ENCODE measurements at regions not wholly inside any gene's neighbourhood (a gene's known extent, or its start where the extent isn't known, plus 50 kb on each side); places are given as distances from the start of the nearest gene placed in this dataset.

- H4K20me1 ChIP-seq (ENCODE audit: insufficient read depth), result no peaks in the 10 kb centered on the region
- DNase-seq, result no peak
- no peaks in the 10 kb centered on the region for H3K27me3 ChIP-seq (ENCODE audit: insufficient read depth, low read depth)
- H3K9me2 ChIP-seq (ENCODE audit: insufficient read depth), result no peaks in the 10 kb centered on the region
- no peak overlapping the region for H3K4me3 ChIP-seq
- CTCF ChIA-PET, result no interaction called here
- POLR2A ChIA-PET (ENCODE audit: unreplicated experiment), result no interaction called here
- no peak for TF ChIP-seq EZH2 (IDR thresholded peaks at IDR 0.05; ENCODE audit: low read depth)
- no peak for TF ChIP-seq CTCF (conservative IDR thresholded peaks at IDR 0.05)
- H3F3A ChIP-seq (ENCODE audit: insufficient read depth, low read depth), result no peaks in the 10 kb centered on the region
- H3K27ac ChIP-seq, result no peak overlapping the region
- H3K36me3 ChIP-seq (ENCODE audit: low read depth), result no peaks in the 10 kb centered on the region
- intact Hi-C loops (cut with micrococcal nuclease; ENCODE audit: unreplicated experiment), result no loop called here
- no peaks in the 10 kb centered on the region for H3K4me1 ChIP-seq (replicated peaks; ENCODE audit: insufficient read depth)
- BruUV-seq (replicated peaks), result no TSS peak
- H2AFZ ChIP-seq, result no peak overlapping the region
- H3K4me2 ChIP-seq, result no peak overlapping the region
- no peaks in the 10 kb centered on the region for H3K9me3 ChIP-seq (ENCODE audit: insufficient read depth, low read depth)
- H3K79me2 ChIP-seq (ENCODE audit: low read depth), result no peaks in the 10 kb centered on the region
Measured at GRCh38 chr10:9215121-9215520, 1160.6 kb downstream of the GATA3 start.

DNA sequence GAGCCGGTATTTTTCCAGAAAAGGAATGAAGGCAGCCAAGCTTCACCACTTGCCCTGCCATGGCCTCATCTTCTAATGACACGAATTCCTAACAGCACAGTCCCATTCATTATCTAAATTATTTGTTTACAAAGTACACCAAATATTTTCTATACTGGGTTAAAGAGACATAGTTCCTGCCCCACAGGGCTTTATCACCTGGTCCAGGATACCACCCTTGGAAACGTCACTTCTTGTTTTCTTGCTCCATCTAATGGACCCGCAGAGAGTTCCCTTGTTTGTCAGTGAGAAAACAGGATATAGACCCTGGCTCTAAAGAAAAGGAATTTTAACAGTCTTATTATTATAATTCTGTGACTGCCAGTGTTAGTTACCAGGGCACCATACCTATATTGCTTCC lies 1165.4 kb downstream of the GATA3 start:
- Histone ChIP-seq H3K4me1 (replicated peaks; ENCODE audit: insufficient read depth) (no peaks in the 10 kb centered on the region), H3K9me2 (ENCODE audit: insufficient read depth) (no peaks in the 10 kb centered on the region), H3K4me3 (no peak overlapping the region), H3F3A (ENCODE audit: insufficient read depth, low read depth) (no peaks in the 10 kb centered on the region), H2AFZ (no peak overlapping the region), H3K9me3 (ENCODE audit: insufficient read depth, low read depth) (no peaks in the 10 kb centered on the region), H3K27me3 (ENCODE audit: insufficient read depth, low read depth) (no peaks in the 10 kb centered on the region), H3K4me2 (no peak overlapping the region), H3K27ac (no peak overlapping the region), H4K20me1 (ENCODE audit: insufficient read depth) (no peaks in the 10 kb centered on the region), H3K79me2 (ENCODE audit: low read depth) (no peaks in the 10 kb centered on the region), H3K36me3 (ENCODE audit: low read depth) (no peaks in the 10 kb centered on the region)
- ChIA-PET POLR2A (ENCODE audit: unreplicated experiment) (no interaction called here), CTCF (no interaction called here)
- no peak for TF ChIP-seq EZH2 (IDR thresholded peaks at IDR 0.05; ENCODE audit: low read depth)
- no peak for TF ChIP-seq CTCF (conservative IDR thresholded peaks at IDR 0.05)
- DNase-seq, result no peak
- intact Hi-C loops (cut with micrococcal nuclease; ENCODE audit: unreplicated experiment), result no loop called here
- no TSS peak for BruUV-seq (replicated peaks)

DNA sequence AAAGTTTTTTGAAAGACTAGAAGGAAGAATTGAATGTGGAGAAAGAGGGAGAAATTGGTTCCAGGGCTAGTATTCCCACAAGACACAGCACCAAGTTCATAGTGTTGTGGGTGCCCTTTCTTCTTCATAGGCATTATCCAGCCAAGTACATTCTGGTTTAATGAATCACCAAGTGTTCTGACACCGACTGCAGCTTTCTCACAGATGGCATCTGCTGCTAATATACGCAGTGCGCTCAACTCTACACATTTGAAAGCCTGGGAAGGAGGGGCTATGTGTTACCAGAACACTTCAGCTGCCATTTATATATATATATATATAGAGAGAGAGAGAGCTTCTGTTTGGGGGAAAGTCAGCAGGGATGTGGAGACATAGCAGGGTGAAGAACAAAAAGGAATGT lies 1168.4 kb downstream of the GATA3 start:
- intact Hi-C loops (cut with micrococcal nuclease; ENCODE audit: unreplicated experiment), result no loop called here
- no peak for TF ChIP-seq EZH2 (IDR thresholded peaks at IDR 0.05; ENCODE audit: low read depth)
- no peak for TF ChIP-seq CTCF (conservative IDR thresholded peaks at IDR 0.05)
- Histone ChIP-seq H3K9me3 (ENCODE audit: insufficient read depth, low read depth) (no peaks in the 10 kb centered on the region), H3K27ac (no peak overlapping the region), H3K79me2 (ENCODE audit: low read depth) (no peaks in the 10 kb centered on the region), H3K4me2 (no peak overlapping the region), H3K36me3 (ENCODE audit: low read depth) (no peaks in the 10 kb centered on the region), H3K27me3 (ENCODE audit: insufficient read depth, low read depth) (no peaks in the 10 kb centered on the region), H2AFZ (no peak overlapping the region), H3F3A (ENCODE audit: insufficient read depth, low read depth) (no peaks in the 10 kb centered on the region), H3K4me1 (replicated peaks; ENCODE audit: insufficient read depth) (no peaks in the 10 kb centered on the region), H3K4me3 (no peak overlapping the region), H3K9me2 (ENCODE audit: insufficient read depth) (no peaks in the 10 kb centered on the region), H4K20me1 (ENCODE audit: insufficient read depth) (no peaks in the 10 kb centered on the region)
- BruUV-seq (replicated peaks), result no TSS peak
- no peak for DNase-seq
- POLR2A ChIA-PET (ENCODE audit: unreplicated experiment), result no interaction called here
- CTCF ChIA-PET, result no interaction called here
